ENCODE measurements at regions not wholly inside any gene's neighbourhood (a gene's known extent, or its start where the extent isn't known, plus 50 kb on each side); places are given as distances from the start of the nearest gene placed in this dataset.

- Histone ChIP-seq H3K27me3 (no peaks in the 10 kb centered on the region), H3K4me3 (replicated peaks in 1 of 3) (no peak overlapping the region), H3K4me1 (no peaks in the 10 kb centered on the region), H3K36me3 (no peaks in the 10 kb centered on the region), H3K27ac (no peak overlapping the region), H3K9me3 (no peaks in the 10 kb centered on the region)
- DNase-seq = no peak
- WGBS, 2 donors = 81 to 90% methylated on average over 12 of the region's 12 CpGs
- no peak for TF ChIP-seq POLR2A (IDR thresholded peaks at IDR 0.05)
- TF ChIP-seq, protein P1, sequence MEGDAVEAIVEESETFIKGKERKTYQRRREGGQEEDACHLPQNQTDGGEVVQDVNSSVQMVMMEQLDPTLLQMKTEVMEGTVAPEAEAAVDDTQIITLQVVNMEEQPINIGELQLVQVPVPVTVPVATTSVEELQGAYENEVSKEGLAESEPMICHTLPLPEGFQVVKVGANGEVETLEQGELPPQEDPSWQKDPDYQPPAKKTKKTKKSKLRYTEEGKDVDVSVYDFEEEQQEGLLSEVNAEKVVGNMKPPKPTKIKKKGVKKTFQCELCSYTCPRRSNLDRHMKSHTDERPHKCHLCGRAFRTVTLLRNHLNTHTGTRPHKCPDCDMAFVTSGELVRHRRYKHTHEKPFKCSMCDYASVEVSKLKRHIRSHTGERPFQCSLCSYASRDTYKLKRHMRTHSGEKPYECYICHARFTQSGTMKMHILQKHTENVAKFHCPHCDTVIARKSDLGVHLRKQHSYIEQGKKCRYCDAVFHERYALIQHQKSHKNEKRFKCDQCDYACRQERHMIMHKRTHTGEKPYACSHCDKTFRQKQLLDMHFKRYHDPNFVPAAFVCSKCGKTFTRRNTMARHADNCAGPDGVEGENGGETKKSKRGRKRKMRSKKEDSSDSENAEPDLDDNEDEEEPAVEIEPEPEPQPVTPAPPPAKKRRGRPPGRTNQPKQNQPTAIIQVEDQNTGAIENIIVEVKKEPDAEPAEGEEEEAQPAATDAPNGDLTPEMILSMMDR (IDR thresholded peaks at IDR 0.05) = no peak
- intact Hi-C loops (cut with DNase I) = no loop called here
Measured at GRCh38 chr4:36417146-36417545, 135.7 kb downstream of the DTHD1 start.

GRCh38 chr4:36420111-36420679, 138.8 kb downstream of the DTHD1 start:
- TF ChIP-seq, protein P1 (IDR thresholded peaks at IDR 0.05) = no peak
- TF ChIP-seq POLR2A (IDR thresholded peaks at IDR 0.05) = no peak
- no peak overlapping the region for H3K27ac ChIP-seq
- intact Hi-C loops (cut with DNase I) = no loop called here
- no peaks in the 10 kb centered on the region for H3K27me3 ChIP-seq
- WGBS, 2 donors = 83 to 100% methylated on average over 1 of the region's 3 CpGs
- H3K36me3 ChIP-seq = no peaks in the 10 kb centered on the region
- no peaks in the 10 kb centered on the region for H3K9me3 ChIP-seq
- no peak overlapping the region for H3K4me3 ChIP-seq (replicated peaks in 1 of 3)
- DNase-seq = no peak
- H3K4me1 ChIP-seq = no peaks in the 10 kb centered on the region

GRCh38 chr4:36422607-36423006, 141.2 kb downstream of the DTHD1 start:
- DNase-seq = no peak
- Histone ChIP-seq H3K27ac (no peak overlapping the region), H3K4me1 (no peaks in the 10 kb centered on the region), H3K36me3 (no peaks in the 10 kb centered on the region), H3K27me3 (no peaks in the 10 kb centered on the region), H3K4me3 (replicated peaks in 1 of 3) (no peak overlapping the region), H3K9me3 (no peaks in the 10 kb centered on the region)
- WGBS, 2 donors = 84% methylated on average over 2 of the region's 2 CpGs
- TF ChIP-seq, protein P1 (IDR thresholded peaks at IDR 0.05) = no peak
- TF ChIP-seq POLR2A (IDR thresholded peaks at IDR 0.05) = no peak
- intact Hi-C loops (cut with DNase I) = no loop called here

DNA sequence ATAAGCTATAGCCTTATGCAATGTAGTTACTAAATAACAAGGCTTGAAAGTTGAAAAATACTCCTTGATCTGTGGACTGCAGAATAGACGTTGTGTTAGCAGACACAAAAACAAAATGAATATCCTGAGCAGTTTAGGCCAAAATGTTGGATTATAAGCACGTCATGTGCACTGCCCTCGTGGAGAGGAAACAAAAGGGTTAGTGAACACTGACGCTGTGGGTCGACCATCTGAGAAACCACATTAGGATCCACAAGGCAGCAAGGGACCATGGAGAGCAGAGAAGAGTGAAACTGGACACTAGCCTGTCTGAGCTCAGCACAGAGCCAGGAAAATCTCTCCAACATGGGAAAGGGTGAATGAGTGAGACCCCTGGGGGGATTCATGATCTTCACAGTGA, 145.3 kb downstream of the DTHD1 start:
- Histone ChIP-seq H3K27me3 (no peaks in the 10 kb centered on the region), H3K4me3 (replicated peaks in 1 of 3) (no peak overlapping the region), H3K27ac (no peak overlapping the region), H3K4me1 (no peaks in the 10 kb centered on the region), H3K36me3 (no peaks in the 10 kb centered on the region), H3K9me3 (no peaks in the 10 kb centered on the region)
- 79 to 80% methylated on average over 5 of the region's 5 CpGs for WGBS, 2 donors
- no peak for TF ChIP-seq POLR2A (IDR thresholded peaks at IDR 0.05)
- TF ChIP-seq, protein P1 (IDR thresholded peaks at IDR 0.05) = no peak
- intact Hi-C loops (cut with DNase I) = no loop called here
- no peak for DNase-seq

GRCh38 chr4:36427696-36428095, 146.3 kb downstream of the DTHD1 start:
- Histone ChIP-seq H3K36me3 (no peaks in the 10 kb centered on the region), H3K4me3 (replicated peaks in 1 of 3) (no peak overlapping the region), H3K27ac (no peak overlapping the region), H3K27me3 (no peaks in the 10 kb centered on the region), H3K9me3 (no peaks in the 10 kb centered on the region), H3K4me1 (no peaks in the 10 kb centered on the region)
- no peak for DNase-seq
- intact Hi-C loops (cut with DNase I) = no loop called here
- TF ChIP-seq, protein P1 (IDR thresholded peaks at IDR 0.05) = no peak
- no peak for TF ChIP-seq POLR2A (IDR thresholded peaks at IDR 0.05)
- 58 to 80% methylated on average over 1 to 2 of the region's 2 CpGs for WGBS, 2 donors
